Brain microvascular endothelial cell (primary cell): ENCODE measurements at regions not wholly inside any gene's neighbourhood (a gene's known extent, or its start where the extent isn't known, plus 50 kb on each side); places are given as distances from the start of the nearest gene placed in this dataset.
"Not testable (repeated sequence)": the region's sequence is repeated elsewhere in the genome, so short reads cannot be mapped to it uniquely, and the experiment has no call there.

Experiments
- DNase-seq: peaks from one replicate; pipeline ENCODE4 v3.0.0-alpha.2; 2020
- H3K27ac ChIP-seq: fragments of 250-450 bp; sonication (Bioruptor Pico); 2 replicates; pipeline ENCODE4 v1.5.1; 2020; ENCODE audit warnings: mild to moderate bottlenecking, moderate library complexity
- H3K27me3 ChIP-seq: fragments of 250-450 bp; sonication (Bioruptor Pico); replicated peaks from 2 replicates; pipeline ENCODE4 v1.5.1; 2020; ENCODE audit warnings: mild to moderate bottlenecking
- H3K36me3 ChIP-seq: fragments of 250-450 bp; sonication (Bioruptor Pico); replicated peaks from 2 replicates; pipeline ENCODE4 v1.5.1; 2020; ENCODE audit warnings: mild to moderate bottlenecking
- H3K4me3 ChIP-seq: 2 replicates; pipeline ENCODE4 v1.5.1; 2011; ENCODE audit warnings: low read depth, mild to moderate bottlenecking, control low read depth, low read length, moderate library complexity
- in situ Hi-C: cut with HindIII; loops from 2 replicates; pipeline ENCODE4 v1.10.0; 2017; ENCODE audit warnings: low sequenced_read_pairs, low pct_ligation_motif_present
- TF ChIP-seq, protein P1 (sequence below): IDR thresholded peaks from 2 replicates; pipeline ENCODE4 v1.5.1; 2011; ENCODE audit warnings: low read depth, mild to moderate bottlenecking, moderate library complexity, low read length, control low read depth, inconsistent platforms; ENCODE audit errors: missing control alignments

GRCh38 chr1:189620471-189620870 is 857.2 kb downstream of the BRINP3 start:
- in situ Hi-C loops: no loop called here
- TF ChIP-seq, protein P1, sequence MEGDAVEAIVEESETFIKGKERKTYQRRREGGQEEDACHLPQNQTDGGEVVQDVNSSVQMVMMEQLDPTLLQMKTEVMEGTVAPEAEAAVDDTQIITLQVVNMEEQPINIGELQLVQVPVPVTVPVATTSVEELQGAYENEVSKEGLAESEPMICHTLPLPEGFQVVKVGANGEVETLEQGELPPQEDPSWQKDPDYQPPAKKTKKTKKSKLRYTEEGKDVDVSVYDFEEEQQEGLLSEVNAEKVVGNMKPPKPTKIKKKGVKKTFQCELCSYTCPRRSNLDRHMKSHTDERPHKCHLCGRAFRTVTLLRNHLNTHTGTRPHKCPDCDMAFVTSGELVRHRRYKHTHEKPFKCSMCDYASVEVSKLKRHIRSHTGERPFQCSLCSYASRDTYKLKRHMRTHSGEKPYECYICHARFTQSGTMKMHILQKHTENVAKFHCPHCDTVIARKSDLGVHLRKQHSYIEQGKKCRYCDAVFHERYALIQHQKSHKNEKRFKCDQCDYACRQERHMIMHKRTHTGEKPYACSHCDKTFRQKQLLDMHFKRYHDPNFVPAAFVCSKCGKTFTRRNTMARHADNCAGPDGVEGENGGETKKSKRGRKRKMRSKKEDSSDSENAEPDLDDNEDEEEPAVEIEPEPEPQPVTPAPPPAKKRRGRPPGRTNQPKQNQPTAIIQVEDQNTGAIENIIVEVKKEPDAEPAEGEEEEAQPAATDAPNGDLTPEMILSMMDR: no peak
- Histone ChIP-seq H3K27ac (no peak overlapping the region), H3K36me3 (no peaks in the 10 kb centered on the region), H3K4me3 (no peak overlapping the region), H3K27me3 (no peaks in the 10 kb centered on the region)
- no peak for DNase-seq

DNA sequence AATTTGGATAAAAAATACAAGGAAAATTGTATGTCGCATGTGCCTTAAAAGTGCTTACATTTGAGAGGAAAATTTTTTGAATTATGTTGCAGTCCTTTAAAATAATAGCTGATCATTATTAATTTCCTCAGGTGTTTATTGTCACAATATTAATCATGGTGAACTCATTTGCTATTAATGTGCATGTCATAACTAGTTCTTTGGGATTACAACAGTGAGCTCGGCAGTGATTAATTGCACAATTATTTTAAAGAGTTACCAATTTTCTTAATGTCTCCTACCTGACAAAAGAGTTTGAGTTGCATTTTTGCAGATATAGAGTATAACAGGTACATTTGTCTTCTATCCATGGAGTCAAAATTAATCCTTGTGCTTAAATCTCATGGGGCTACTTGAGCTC is 854.3 kb downstream of the BRINP3 start:
- DNase-seq: no peak
- TF ChIP-seq, protein P1: no peak
- no peaks in the 10 kb centered on the region for H3K27me3 ChIP-seq
- no peaks in the 10 kb centered on the region for H3K36me3 ChIP-seq
- H3K27ac ChIP-seq: no peak overlapping the region
- in situ Hi-C loops: no loop called here
- H3K4me3 ChIP-seq: no peak overlapping the region

DNA sequence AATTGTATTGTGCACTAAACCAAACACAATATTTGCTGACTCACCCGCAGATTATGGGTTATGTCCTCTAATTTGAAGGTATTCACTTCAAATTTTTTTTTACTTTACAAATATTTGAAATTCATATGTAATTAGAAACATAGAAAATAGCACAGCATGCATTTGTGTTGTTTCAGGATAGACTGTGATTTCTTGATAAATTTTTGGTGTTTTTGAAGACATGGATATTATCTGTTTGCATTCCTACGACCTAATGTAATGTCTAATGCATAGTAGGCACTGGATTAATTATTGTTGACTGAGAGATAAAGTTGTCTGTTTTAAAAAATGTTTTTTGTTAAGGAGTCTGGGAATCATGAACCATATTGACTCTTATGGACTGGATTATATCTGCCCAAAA is 850.2 kb downstream of the BRINP3 start:
- Histone ChIP-seq H3K36me3 (no peaks in the 10 kb centered on the region), H3K27me3 (no peaks in the 10 kb centered on the region), H3K27ac (no peak overlapping the region), H3K4me3 (no peak overlapping the region)
- no peak for DNase-seq
- in situ Hi-C loops: no loop called here
- TF ChIP-seq, protein P1: no peak

DNA sequence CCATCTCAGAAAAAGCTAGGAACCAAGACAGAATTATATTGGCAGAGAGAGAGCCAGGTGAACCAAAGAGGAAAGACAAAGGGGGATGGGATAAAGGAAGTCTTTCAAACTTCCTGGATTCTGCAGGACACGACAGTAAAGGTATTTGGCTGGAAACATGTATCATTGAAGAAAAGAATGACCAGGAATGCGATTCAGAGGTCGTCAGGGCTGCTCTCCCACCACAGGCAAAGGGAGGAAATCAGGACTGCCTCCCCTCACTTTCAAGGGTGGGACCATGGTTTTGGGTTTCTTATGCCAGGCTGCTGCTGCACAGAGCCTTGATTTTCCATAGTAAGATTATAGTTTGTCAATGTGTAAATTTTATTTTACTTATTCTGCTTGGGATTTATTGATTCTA is 848.8 kb downstream of the BRINP3 start:
- Histone ChIP-seq H3K27ac (no peak overlapping the region), H3K36me3 (no peaks in the 10 kb centered on the region), H3K27me3 (no peaks in the 10 kb centered on the region), H3K4me3 (no peak overlapping the region)
- TF ChIP-seq, protein P1: no peak
- in situ Hi-C loops: no loop called here
- DNase-seq: no peak

- Histone ChIP-seq H3K36me3 (no peaks in the 10 kb centered on the region), H3K4me3 (no peak overlapping the region), H3K27ac (no peak overlapping the region), H3K27me3 (no peaks in the 10 kb centered on the region)
- in situ Hi-C loops: no loop called here
- no peak for DNase-seq
- TF ChIP-seq, protein P1: no peak
Observed at GRCh38 chr1:189633658-189634057, 844.0 kb downstream of the BRINP3 start.

DNA sequence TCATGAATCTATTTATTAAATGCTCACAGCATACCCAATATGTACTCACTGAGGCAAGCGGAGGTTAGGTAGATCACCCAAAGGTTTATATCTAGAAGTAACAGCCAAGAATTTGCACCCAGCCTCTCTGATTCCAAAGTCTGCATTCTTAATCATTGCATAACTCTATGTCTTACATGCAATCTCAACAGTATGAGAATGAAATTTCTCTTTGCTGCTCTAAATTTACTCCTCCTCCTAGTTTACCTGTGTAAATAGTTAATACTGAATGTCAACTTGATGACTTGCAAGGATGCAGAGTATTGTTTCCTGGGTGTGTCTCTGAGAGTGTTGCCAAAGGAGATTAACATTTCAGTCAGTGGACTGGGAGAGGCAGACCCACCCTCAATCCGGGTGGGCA is 840.6 kb downstream of the BRINP3 start:
- H3K4me3 ChIP-seq: no peak overlapping the region
- TF ChIP-seq, protein P1: no peak
- no peak for DNase-seq
- no peaks in the 10 kb centered on the region for H3K27me3 ChIP-seq
- H3K27ac ChIP-seq: no peak overlapping the region
- in situ Hi-C loops: no loop called here
- no peaks in the 10 kb centered on the region for H3K36me3 ChIP-seq

- H3K36me3 ChIP-seq, DNase-seq, in situ Hi-C loops, H3K27me3 ChIP-seq, H3K4me3 ChIP-seq, H3K27ac ChIP-seq: not testable (repeated sequence)
Observed at GRCh38 chr1:189644156-189644555, 833.5 kb downstream of the BRINP3 start.
